OCI-LY1 (cell line): ENCODE measurements at regions not wholly inside any gene's neighbourhood (a gene's known extent, or its start where the extent isn't known, plus 50 kb on each side); places are given as distances from the start of the nearest gene placed in this dataset.

ENCODE experiments used
- CTCF ChIP-seq: fragments of 200-600 bp; sonication (generic), shearing (Covaris generic); IDR thresholded peaks from 2 replicates; pipeline ENCODE4 v1.5.1; 2017; ENCODE audit warnings: mild to moderate bottlenecking, antibody characterized with exemption, low read length, moderate library complexity, mixed read lengths
- EZH2 ChIP-seq: fragments of 200-600 bp; sonication (generic), shearing (Covaris generic); IDR thresholded peaks from 2 replicates; pipeline ENCODE4 v1.8.0; 2017; ENCODE audit warnings: borderline replicate concordance, mixed run types, mild to moderate bottlenecking, antibody characterized with exemption, low read length, moderate library complexity, mixed read lengths

- TF ChIP-seq CTCF (no peak), EZH2 (no peak)
Measured at GRCh38 chr16:87245511-87245910, 71.7 kb downstream of the C16orf95 start.
